Osteocyte (in vitro differentiated cells): ENCODE measurements at regions not wholly inside any gene's neighbourhood (a gene's known extent, or its start where the extent isn't known, plus 50 kb on each side); places are given as distances from the start of the nearest gene placed in this dataset.

ENCODE experiments used
- DNase-seq: peaks from one replicate; pipeline ENCODE4 v3.0.0; 2021; ENCODE audit warnings: mixed read lengths; ENCODE audit not compliant: unreplicated experiment; ENCODE audit errors: extremely low spot score
- H3K27ac Mint-ChIP-seq: one replicate; pipeline ENCODE4 v1.8.0; 2021; ENCODE audit warnings: mild to moderate bottlenecking, mixed read lengths; ENCODE audit not compliant: unreplicated experiment
- H3K27me3 Mint-ChIP-seq: one replicate; pipeline ENCODE4 v1.8.0; 2021; ENCODE audit warnings: mixed read lengths; ENCODE audit not compliant: unreplicated experiment
- H3K36me3 Mint-ChIP-seq: one replicate; pipeline ENCODE4 v1.8.0; 2021; ENCODE audit warnings: mixed read lengths; ENCODE audit not compliant: unreplicated experiment
- H3K4me1 Mint-ChIP-seq: one replicate; pipeline ENCODE4 v1.8.0; 2021; ENCODE audit warnings: mixed read lengths; ENCODE audit not compliant: unreplicated experiment
- H3K4me3 Mint-ChIP-seq: one replicate; pipeline ENCODE4 v1.8.0; 2021; ENCODE audit warnings: mild to moderate bottlenecking, moderate library complexity, mixed read lengths; ENCODE audit not compliant: unreplicated experiment
- H3K9me3 Mint-ChIP-seq: one replicate; pipeline ENCODE4 v1.8.0; 2021; ENCODE audit warnings: mixed read lengths; ENCODE audit not compliant: unreplicated experiment
- CTCF ChIP-seq: fragments of 200-600 bp; sonication (generic); IDR thresholded peaks from 2 replicates; pipeline ENCODE4 v1.5.0; 2021; ENCODE audit warnings: antibody characterized with exemption, mild to moderate bottlenecking, moderate library complexity

- H3K27me3 Mint-ChIP-seq, result no peaks in the 10 kb centered on the region
- no peaks in the 10 kb centered on the region for H3K4me1 Mint-ChIP-seq
- no peak for DNase-seq
- no peak overlapping the region for H3K27ac Mint-ChIP-seq
- H3K9me3 Mint-ChIP-seq, result peaks cover 8% of the 10 kb centered on the region
- H3K4me3 Mint-ChIP-seq, result no peak overlapping the region
- TF ChIP-seq CTCF, result no peak
- H3K36me3 Mint-ChIP-seq, result no peaks in the 10 kb centered on the region
These were observed 173.8 kb upstream of the HDAC4 start for GRCh38 chr2:239574434-239575156.

- H3K27ac Mint-ChIP-seq, result no peak overlapping the region
- H3K27me3 Mint-ChIP-seq, result no peaks in the 10 kb centered on the region
- no peak for TF ChIP-seq CTCF
- H3K9me3 Mint-ChIP-seq, result peaks cover 8% of the 10 kb centered on the region
- no peak overlapping the region for H3K4me3 Mint-ChIP-seq
- DNase-seq, result no peak
- no peaks in the 10 kb centered on the region for H3K4me1 Mint-ChIP-seq
- H3K36me3 Mint-ChIP-seq, result no peaks in the 10 kb centered on the region
These were observed 173.2 kb upstream of the HDAC4 start for GRCh38 chr2:239574054-239574433.

GRCh38 chr2:239570971-239571520, 170.2 kb upstream of the HDAC4 start:
- Mint-ChIP-seq H3K27ac (no peak overlapping the region), H3K36me3 (no peaks in the 10 kb centered on the region), H3K27me3 (no peaks in the 10 kb centered on the region), H3K4me3 (no peak overlapping the region), H3K9me3 (no peaks in the 10 kb centered on the region), H3K4me1 (no peaks in the 10 kb centered on the region)
- no peak for DNase-seq
- no peak for TF ChIP-seq CTCF

- Mint-ChIP-seq H3K27ac (no peak overlapping the region), H3K4me1 (no peaks in the 10 kb centered on the region), H3K9me3 (no peaks in the 10 kb centered on the region), H3K27me3 (no peaks in the 10 kb centered on the region), H3K36me3 (no peaks in the 10 kb centered on the region), H3K4me3 (no peak overlapping the region)
- no peak for TF ChIP-seq CTCF
- no peak for DNase-seq
These were observed 169.6 kb upstream of the HDAC4 start for GRCh38 chr2:239570216-239570925.

- no peak overlapping the region for H3K4me3 Mint-ChIP-seq
- H3K27me3 Mint-ChIP-seq, result no peaks in the 10 kb centered on the region
- H3K4me1 Mint-ChIP-seq, result no peaks in the 10 kb centered on the region
- H3K27ac Mint-ChIP-seq, result no peak overlapping the region
- no peaks in the 10 kb centered on the region for H3K9me3 Mint-ChIP-seq
- TF ChIP-seq CTCF, result no peak
- H3K36me3 Mint-ChIP-seq, result no peaks in the 10 kb centered on the region
- DNase-seq, result no peak
These were observed 168.7 kb upstream of the HDAC4 start for GRCh38 chr2:239569401-239570090.
